HCT116 (cell line): ENCODE measurements at regions not wholly inside any gene's neighbourhood (a gene's known extent, or its start where the extent isn't known, plus 50 kb on each side); places are given as distances from the start of the nearest gene placed in this dataset.
A peak's percentile ranks its signal among the peaks of the same experiment; 100 is the strongest.

Experiments
- ATAC-seq: fragments of 200-7000 bp; cut with Tn5 transposase; 2 replicates; pipeline ENCODE4 v1.9.1; 2020; ENCODE audit warnings: mild to moderate bottlenecking, moderate library complexity
- BruUV-seq: library from RNA; stranded (reverse); fragments of 400-500 nt; replicated peaks from 2 replicates; lab custom pipeline; 2021; lab: Mats Ljungman, UMichigan
- CTCF ChIA-PET: fragments of 300-600 bp; sonication (Branson Sonifier 250); formaldehyde crosslinking; loops from one replicate; lab custom pipeline; 2021; ENCODE audit warnings: antibody characterized with exemption; lab: Charles Lee
- POLR2A ChIA-PET: fragments of 300-600, 350-600 bp; sonication (Branson Sonifier 250); formaldehyde crosslinking; loops from one replicate; lab custom pipeline; 2021; ENCODE audit warnings: antibody characterized with exemption; lab: Charles Lee
- RAD21 ChIA-PET, 2 experiments: fragments of 300-600 bp; sonication (Branson Sonifier 250); formaldehyde crosslinking; loops; one replicate each; lab custom pipeline; 2023; ENCODE audit warnings: low total read pairs in 2 of 2; ENCODE audit not compliant: uncharacterized antibody in 2 of 2, unreplicated experiment in 2 of 2, low non-redundant PET in 1 of 2; lab: Charles Lee
- DNase-seq: peaks from one replicate; pipeline ENCODE4 v3.0.0-alpha.2; 2010; ENCODE audit warnings: low read depth, low spot score
- H2AFZ ChIP-seq: fragments of 200-600 bp; shearing (Covaris generic), sonication (generic); 2 replicates; pipeline ENCODE4 v1.6.1; 2017; ENCODE audit warnings: low read depth, mixed run types, mixed read lengths, antibody characterized with exemption, low read length; ENCODE audit not compliant: poor library complexity, severe bottlenecking
- H3K27ac ChIP-seq: 2 replicates; pipeline ENCODE4 v1.5.1; 2012; ENCODE audit warnings: low read depth, low read length
- H3K27me3 ChIP-seq: fragments of 200-600 bp; sonication (generic); 2 replicates; pipeline ENCODE4 v1.6.1; 2016; ENCODE audit warnings: mixed run types, low read length, mixed read lengths; ENCODE audit not compliant: insufficient read depth
- H3K36me3 ChIP-seq, 2 experiments: fragments of 200-500 bp in 1 of 2; fragments of 200-600 bp in 1 of 2; sonication (Bioruptor generic) in 1 of 2; sonication (generic) in 1 of 2; 2 replicates each; pipeline versions ENCODE4 v1.5.1 to v1.6.1; 2014 to 2016; ENCODE audit warnings: low read length in 2 of 2, inconsistent platforms in 1 of 2, mixed read lengths in 1 of 2, mixed run types in 1 of 2; ENCODE audit not compliant: insufficient read depth in 2 of 2, control insufficient read depth in 1 of 2
- H3K4me1 ChIP-seq, 2 experiments: fragments of 200-600 bp in 1 of 2; sonication (generic) in 1 of 2; 2 replicates each; pipeline versions ENCODE4 v1.5.1 to v1.6.1; 2012 to 2017; ENCODE audit warnings: low read length in 2 of 2, inconsistent platforms in 1 of 2, mild to moderate bottlenecking in 1 of 2, mixed read lengths in 1 of 2, mixed run types in 1 of 2, moderate library complexity in 1 of 2; ENCODE audit not compliant: insufficient read depth in 2 of 2, control insufficient read depth in 1 of 2
- H3K4me2 ChIP-seq: fragments of 200-600 bp; sonication (generic); 2 replicates; pipeline ENCODE4 v1.6.1; 2017; ENCODE audit warnings: mixed run types, low read length, mixed read lengths
- H3K4me3 ChIP-seq, 2 experiments: fragments of 200-600 bp in 1 of 2; sonication (generic) in 1 of 2; replicated peaks in 1 of 2; 2 replicates each; pipeline ENCODE4 v1.5.1; 2011 to 2016; ENCODE audit warnings: low read length in 2 of 2, control low read depth in 1 of 2, low read depth in 1 of 2, mild to moderate bottlenecking in 1 of 2, mixed read lengths in 1 of 2, mixed run types in 1 of 2
- H3K79me2 ChIP-seq: fragments of 200-600 bp; sonication (generic); 2 replicates; pipeline ENCODE4 v1.6.1; 2017; ENCODE audit warnings: mild to moderate bottlenecking, mixed run types, low read length, moderate library complexity, mixed read lengths; ENCODE audit not compliant: insufficient read depth
- H3K9ac ChIP-seq: fragments of 200-600 bp; sonication (generic); 2 replicates; pipeline ENCODE4 v1.6.1; 2016; ENCODE audit warnings: low read length, mixed read lengths
- H3K9me2 ChIP-seq: fragments of 200-600 bp; sonication (generic), shearing (Covaris generic); 2 replicates; pipeline ENCODE4 v1.6.1; 2017; ENCODE audit warnings: mixed run types, mild to moderate bottlenecking, moderate library complexity; ENCODE audit not compliant: insufficient read depth
- H3K9me3 ChIP-seq, 2 experiments: fragments of 200-500 bp in 1 of 2; fragments of 200-600 bp in 1 of 2; sonication (Bioruptor generic) in 1 of 2; sonication (generic) in 1 of 2; 2 replicates each; pipeline ENCODE4 v1.6.1; 2014 to 2017; ENCODE audit warnings: low read length in 2 of 2, mixed read lengths in 2 of 2, inconsistent platforms in 1 of 2, low read depth in 1 of 2, mild to moderate bottlenecking in 1 of 2, mixed run types in 1 of 2, moderate library complexity in 1 of 2; ENCODE audit not compliant: control insufficient read depth in 1 of 2, insufficient read depth in 1 of 2
- H4K20me1 ChIP-seq: fragments of 200-600 bp; sonication (generic), shearing (Covaris generic); 2 replicates; pipeline ENCODE4 v1.6.1; 2017; ENCODE audit warnings: mixed run types, mild to moderate bottlenecking, moderate library complexity; ENCODE audit not compliant: insufficient read depth
- CBX3 ChIP-seq: IDR thresholded peaks from 2 replicates; pipeline ENCODE4 v1.6.1; 2012; ENCODE audit warnings: low read depth
- CEBPB ChIP-seq: IDR thresholded peaks from 2 replicates; pipeline ENCODE4 v1.6.1; 2012; ENCODE audit warnings: low read depth
- EGR1 ChIP-seq: IDR thresholded peaks from 2 replicates; pipeline ENCODE4 v1.6.1; 2012; ENCODE audit warnings: low read depth
- ELF1 ChIP-seq: IDR thresholded peaks from 2 replicates; pipeline ENCODE4 v1.6.1; 2012; ENCODE audit warnings: low read depth, borderline replicate concordance
- EZH2 ChIP-seq: fragments of 200-600 bp; sonication (generic); IDR thresholded peaks from 2 replicates; pipeline ENCODE4 v1.6.1; 2017; ENCODE audit warnings: antibody characterized with exemption, mixed run types
- FOSL1 ChIP-seq: IDR thresholded peaks from 2 replicates; pipeline ENCODE4 v1.6.1; 2012; ENCODE audit warnings: low read depth
- JUND ChIP-seq: IDR thresholded peaks from 2 replicates; pipeline ENCODE4 v1.6.1; 2012
- POLR2A ChIP-seq: IDR thresholded peaks from 2 replicates; pipeline ENCODE4 v1.7.0; 2011; ENCODE audit warnings: borderline replicate concordance; ENCODE audit not compliant: insufficient read depth, insufficient read length; ENCODE audit errors: extremely low read depth
- POLR2AphosphoS5 ChIP-seq: IDR thresholded peaks from 2 replicates; pipeline ENCODE4 v1.6.1; 2011; ENCODE audit warnings: mild to moderate bottlenecking, low read depth, low read length, moderate library complexity
- RAD21 ChIP-seq: IDR thresholded peaks from 2 replicates; pipeline ENCODE4 v1.6.1; 2012; ENCODE audit warnings: low read depth, mild to moderate bottlenecking
- SIN3A ChIP-seq: IDR thresholded peaks from 2 replicates; pipeline ENCODE4 v1.6.1; 2012; ENCODE audit warnings: low read depth
- SP1 ChIP-seq: IDR thresholded peaks from 2 replicates; pipeline ENCODE4 v1.6.1; 2012; ENCODE audit warnings: low read depth
- SRF ChIP-seq: IDR thresholded peaks from 2 replicates; pipeline ENCODE4 v1.6.1; 2012; ENCODE audit warnings: low read depth
- YY1 ChIP-seq: IDR thresholded peaks from 2 replicates; pipeline ENCODE4 v1.6.1; 2011; ENCODE audit warnings: low read length, low read depth, moderate library complexity, mild to moderate bottlenecking; ENCODE audit not compliant: insufficient replicate concordance; ENCODE audit errors: extremely low read depth
- ZFX ChIP-seq: fragments of 450-650 bp; IDR thresholded peaks from 2 replicates; pipeline ENCODE4 v1.6.1; 2017
- intact Hi-C: fragments of 100-400 bp; cut with micrococcal nuclease; formaldehyde crosslinking; loops from 2 replicates; pipeline ENCODE4 v1.10.0; 2022
- TF ChIP-seq, protein P1 (sequence below): IDR thresholded peaks from 2 replicates; pipeline ENCODE4 v1.6.1; 2012
- TF ChIP-seq, protein P2 (sequence below), 3 experiments: fragments of 200-600 bp in 1 of 3; sonication (generic) in 1 of 3; IDR thresholded peaks in 2 of 3; conservative IDR thresholded peaks in 1 of 3; 2 replicates each; pipeline ENCODE4 v1.5.1; 2012 to 2017; ENCODE audit warnings: low read depth in 2 of 3, low read length in 2 of 3, antibody characterized with exemption in 1 of 3, borderline replicate concordance in 1 of 3, control low read depth in 1 of 3, mild to moderate bottlenecking in 1 of 3, mixed read lengths in 1 of 3, mixed run types in 1 of 3, moderate library complexity in 1 of 3; ENCODE audit not compliant: insufficient read depth in 1 of 3
- TF ChIP-seq, protein P3 (sequence below): IDR thresholded peaks from 2 replicates; pipeline ENCODE4 v1.6.1; 2012
- TF ChIP-seq, protein P4 (sequence below): IDR thresholded peaks from 2 replicates; pipeline ENCODE4 v1.6.1; 2012; ENCODE audit warnings: low read depth

DNA sequence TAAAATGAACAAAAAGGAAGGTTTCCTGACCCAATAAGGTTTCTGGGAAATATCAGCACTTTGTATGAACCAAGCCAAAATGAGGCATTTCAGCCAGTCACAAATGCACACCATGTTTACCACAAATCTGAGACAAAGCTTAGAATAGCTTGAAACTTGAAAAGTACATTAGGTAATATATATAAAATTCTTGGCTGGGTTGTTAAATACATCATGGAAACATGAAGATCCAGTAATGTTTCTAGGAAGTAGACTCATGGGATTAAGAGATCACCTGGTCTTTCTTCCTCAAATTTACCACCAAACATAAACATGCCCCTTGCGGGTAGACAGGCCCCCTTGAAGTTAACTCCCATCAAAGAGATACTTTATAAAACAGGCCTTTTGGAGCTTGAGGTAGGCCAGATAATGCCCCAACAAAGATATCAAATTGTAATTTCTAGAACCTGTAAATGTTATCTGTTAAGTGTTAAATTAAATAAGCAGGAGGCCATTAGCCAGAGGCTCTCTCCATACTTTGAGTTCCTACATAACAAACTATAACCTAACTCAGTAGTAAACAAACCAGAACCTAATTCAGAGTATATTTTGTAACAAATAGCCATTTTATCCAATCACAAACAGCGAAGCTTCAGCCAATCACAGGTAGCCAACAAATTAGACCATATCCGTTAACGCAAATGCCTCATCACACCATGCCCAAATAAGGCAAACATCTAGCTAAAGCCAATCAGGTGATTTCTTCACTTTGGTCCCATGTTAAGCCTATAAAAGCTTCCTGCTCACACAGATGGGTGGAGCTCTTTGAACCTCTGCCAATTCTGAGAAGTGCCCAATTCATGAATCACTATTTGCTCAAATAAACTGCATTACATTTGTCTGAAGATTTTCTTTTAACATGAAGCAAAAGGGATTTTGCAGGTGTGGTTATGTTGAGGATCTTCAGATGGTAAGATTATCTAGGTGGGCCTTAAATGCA is 127.9 kb upstream of the TARS1 start:
- Histone ChIP-seq H3K27ac (no peak overlapping the region), H3K4me1 (peaks cover 2 to 22% of the 10 kb centered on the region in 2 experiments; a peak in 3 of 4 replicates), H3K4me3 (no peak overlapping the region), H4K20me1 (no peaks in the 10 kb centered on the region), H3K9me3 (no peaks in the 10 kb centered on the region), H3K27me3 (no peaks in the 10 kb centered on the region), H2AFZ (no peak overlapping the region), H3K4me2 (peak overlapping the region; percentile 31), H3K9me2 (no peaks in the 10 kb centered on the region), H3K9ac (no peak overlapping the region), H3K36me3 (no peaks in the 10 kb centered on the region), H3K79me2 (no peaks in the 10 kb centered on the region)
- POLR2A ChIA-PET = interaction anchor here (0.9 kb wide), 1 partner anchor 9 kb away, joined by 3 read pairs; no protein-coding TSS in a partner anchor
- peak; percentile 60 for ATAC-seq
- RAD21 ChIA-PET = no interaction called here
- intact Hi-C loops = no loop called here
- no TSS peak for BruUV-seq
- peak; percentile 58 for DNase-seq
- CTCF ChIA-PET = interaction anchor here (1.3 kb wide), 1 partner anchor 13 kb away, joined by 4 read pairs; no protein-coding TSS in a partner anchor
- TF ChIP-seq FOSL1 = peak; percentile 18; the same call in 1 of the 2 replicates
- TF ChIP-seq SP1 = peak; percentile 29; the same call in 1 of the 2 replicates
- no peak for TF ChIP-seq POLR2AphosphoS5
- TF ChIP-seq, protein P1, sequence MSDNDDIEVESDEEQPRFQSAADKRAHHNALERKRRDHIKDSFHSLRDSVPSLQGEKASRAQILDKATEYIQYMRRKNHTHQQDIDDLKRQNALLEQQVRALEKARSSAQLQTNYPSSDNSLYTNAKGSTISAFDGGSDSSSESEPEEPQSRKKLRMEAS = no peak
- no peak for TF ChIP-seq ZFX
- no peak for TF ChIP-seq RAD21
- TF ChIP-seq, protein P2, sequence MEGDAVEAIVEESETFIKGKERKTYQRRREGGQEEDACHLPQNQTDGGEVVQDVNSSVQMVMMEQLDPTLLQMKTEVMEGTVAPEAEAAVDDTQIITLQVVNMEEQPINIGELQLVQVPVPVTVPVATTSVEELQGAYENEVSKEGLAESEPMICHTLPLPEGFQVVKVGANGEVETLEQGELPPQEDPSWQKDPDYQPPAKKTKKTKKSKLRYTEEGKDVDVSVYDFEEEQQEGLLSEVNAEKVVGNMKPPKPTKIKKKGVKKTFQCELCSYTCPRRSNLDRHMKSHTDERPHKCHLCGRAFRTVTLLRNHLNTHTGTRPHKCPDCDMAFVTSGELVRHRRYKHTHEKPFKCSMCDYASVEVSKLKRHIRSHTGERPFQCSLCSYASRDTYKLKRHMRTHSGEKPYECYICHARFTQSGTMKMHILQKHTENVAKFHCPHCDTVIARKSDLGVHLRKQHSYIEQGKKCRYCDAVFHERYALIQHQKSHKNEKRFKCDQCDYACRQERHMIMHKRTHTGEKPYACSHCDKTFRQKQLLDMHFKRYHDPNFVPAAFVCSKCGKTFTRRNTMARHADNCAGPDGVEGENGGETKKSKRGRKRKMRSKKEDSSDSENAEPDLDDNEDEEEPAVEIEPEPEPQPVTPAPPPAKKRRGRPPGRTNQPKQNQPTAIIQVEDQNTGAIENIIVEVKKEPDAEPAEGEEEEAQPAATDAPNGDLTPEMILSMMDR (IDR thresholded peaks at IDR 0.05 in 2 of 3, conservative IDR thresholded peaks at IDR 0.05 in 1 of 3; ENCODE audit: borderline replicate concordance in 1 of 3, insufficient read depth in 1 of 3, low read depth in 2 of 3, low read length in 2 of 3) = no peak
- TF ChIP-seq JUND = peak; percentile 44
- TF ChIP-seq CEBPB = peak; percentile 33; the same call in 1 of the 2 replicates
- peak; percentile 99 for TF ChIP-seq SRF
- no peak for TF ChIP-seq YY1
- TF ChIP-seq POLR2A = no peak
- 0 out of 2 replicates have a peak, but pooled peaks have one; percentile 44 for TF ChIP-seq CBX3
- TF ChIP-seq EGR1 = no peak
- TF ChIP-seq, protein P3, sequence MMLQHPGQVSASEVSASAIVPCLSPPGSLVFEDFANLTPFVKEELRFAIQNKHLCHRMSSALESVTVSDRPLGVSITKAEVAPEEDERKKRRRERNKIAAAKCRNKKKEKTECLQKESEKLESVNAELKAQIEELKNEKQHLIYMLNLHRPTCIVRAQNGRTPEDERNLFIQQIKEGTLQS = no peak
- no peak for TF ChIP-seq EZH2
- no peak for TF ChIP-seq SIN3A
- TF ChIP-seq, protein P4, sequence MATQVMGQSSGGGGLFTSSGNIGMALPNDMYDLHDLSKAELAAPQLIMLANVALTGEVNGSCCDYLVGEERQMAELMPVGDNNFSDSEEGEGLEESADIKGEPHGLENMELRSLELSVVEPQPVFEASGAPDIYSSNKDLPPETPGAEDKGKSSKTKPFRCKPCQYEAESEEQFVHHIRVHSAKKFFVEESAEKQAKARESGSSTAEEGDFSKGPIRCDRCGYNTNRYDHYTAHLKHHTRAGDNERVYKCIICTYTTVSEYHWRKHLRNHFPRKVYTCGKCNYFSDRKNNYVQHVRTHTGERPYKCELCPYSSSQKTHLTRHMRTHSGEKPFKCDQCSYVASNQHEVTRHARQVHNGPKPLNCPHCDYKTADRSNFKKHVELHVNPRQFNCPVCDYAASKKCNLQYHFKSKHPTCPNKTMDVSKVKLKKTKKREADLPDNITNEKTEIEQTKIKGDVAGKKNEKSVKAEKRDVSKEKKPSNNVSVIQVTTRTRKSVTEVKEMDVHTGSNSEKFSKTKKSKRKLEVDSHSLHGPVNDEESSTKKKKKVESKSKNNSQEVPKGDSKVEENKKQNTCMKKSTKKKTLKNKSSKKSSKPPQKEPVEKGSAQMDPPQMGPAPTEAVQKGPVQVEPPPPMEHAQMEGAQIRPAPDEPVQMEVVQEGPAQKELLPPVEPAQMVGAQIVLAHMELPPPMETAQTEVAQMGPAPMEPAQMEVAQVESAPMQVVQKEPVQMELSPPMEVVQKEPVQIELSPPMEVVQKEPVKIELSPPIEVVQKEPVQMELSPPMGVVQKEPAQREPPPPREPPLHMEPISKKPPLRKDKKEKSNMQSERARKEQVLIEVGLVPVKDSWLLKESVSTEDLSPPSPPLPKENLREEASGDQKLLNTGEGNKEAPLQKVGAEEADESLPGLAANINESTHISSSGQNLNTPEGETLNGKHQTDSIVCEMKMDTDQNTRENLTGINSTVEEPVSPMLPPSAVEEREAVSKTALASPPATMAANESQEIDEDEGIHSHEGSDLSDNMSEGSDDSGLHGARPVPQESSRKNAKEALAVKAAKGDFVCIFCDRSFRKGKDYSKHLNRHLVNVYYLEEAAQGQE = no peak
- TF ChIP-seq ELF1 = no peak
